GM12878 (cell line): ENCODE measurements at regions not wholly inside any gene's neighbourhood (a gene's known extent, or its start where the extent isn't known, plus 50 kb on each side); places are given as distances from the start of the nearest gene placed in this dataset.

Experiments
- ATAC-seq: fragments of 200-7000 bp; cut with Tn5 transposase; 3 replicates; pipeline ENCODE4 v1.9.1; 2020; ENCODE audit warnings: mild to moderate bottlenecking, moderate library complexity
- BruUV-seq: library from RNA; stranded (reverse); fragments of 400-500 nt; replicated peaks from 2 replicates; lab custom pipeline; 2021; lab: Mats Ljungman, UMichigan
- CTCF ChIA-PET: fragments of 300-600 bp; sonication (Branson Sonifier 250); formaldehyde crosslinking; extraction: SDS; loops from one replicate; lab custom pipeline; 2021; ENCODE audit warnings: inconsistent platforms; lab: Yijun Ruan, JAX
- POLR2A ChIA-PET: fragments of 350-600 bp; formaldehyde crosslinking; extraction: SDS; loops from one replicate; lab custom pipeline; 2021; ENCODE audit warnings: inconsistent platforms; lab: Charles Lee
- RAD21 ChIA-PET: fragments of 300-600 bp; sonication (Branson Sonifier 250); formaldehyde crosslinking; loops from one replicate; lab custom pipeline; 2023; ENCODE audit warnings: antibody characterized with exemption; ENCODE audit not compliant: unreplicated experiment; lab: Charles Lee
- SMC1A ChIA-PET: fragments of 300-600 bp; sonication (Branson Sonifier 250); formaldehyde crosslinking; loops from one replicate; lab custom pipeline; 2023; ENCODE audit not compliant: unreplicated experiment, uncharacterized antibody; lab: Charles Lee
- DNase-seq: peaks from one replicate; pipeline ENCODE4 v3.0.0-alpha.2; 2011; ENCODE audit warnings: low read depth, low spot score
- FAIRE-seq: peaks from 3 replicates; lab custom pipeline; 2011; peaks lifted over from hg19 to GRCh38; lab: Jason Lieb, UNC
- H2AFZ ChIP-seq: 2 replicates; pipeline ENCODE4 v1.6.0; 2011; ENCODE audit warnings: low read depth, low read length, control low read depth; ENCODE audit not compliant: control insufficient read depth
- H3K27ac ChIP-seq: 2 replicates; pipeline ENCODE4 v1.5.1; 2011; ENCODE audit warnings: control low read depth; ENCODE audit not compliant: control insufficient read depth, insufficient read depth
- H3K27me3 ChIP-seq, 2 experiments: replicated peaks in 1 of 2; 2 replicates each; pipeline versions ENCODE4 v1.6.0 to v1.6.1; 2011; ENCODE audit warnings: low read length in 1 of 2; ENCODE audit not compliant: control insufficient read depth in 2 of 2, insufficient read depth in 2 of 2
- H3K36me3 ChIP-seq, 2 experiments: 2 replicates each; pipeline ENCODE4 v1.5.1; 2011; ENCODE audit warnings: low read length in 1 of 2; ENCODE audit not compliant: control insufficient read depth in 2 of 2, insufficient read depth in 2 of 2
- H3K4me1 ChIP-seq: 2 replicates; pipeline ENCODE4 v1.6.1; 2011; ENCODE audit warnings: mild to moderate bottlenecking, low read length, moderate library complexity, mixed read lengths; ENCODE audit not compliant: control insufficient read depth, insufficient read depth
- H3K4me2 ChIP-seq: 2 replicates; pipeline ENCODE4 v1.6.0; 2011; ENCODE audit warnings: control low read depth; ENCODE audit not compliant: control insufficient read depth, insufficient read depth
- H3K4me3 ChIP-seq: fragments of 200-600 bp; sonication (generic); 2 replicates; pipeline ENCODE4 v1.5.1; 2016
- H3K79me2 ChIP-seq: 2 replicates; pipeline ENCODE4 v1.6.0; 2011; ENCODE audit warnings: low read length; ENCODE audit not compliant: control insufficient read depth, insufficient read depth
- H3K9ac ChIP-seq: 2 replicates; pipeline ENCODE4 v1.8.0; 2011; ENCODE audit warnings: low read length, control low read depth, mixed read lengths; ENCODE audit not compliant: control insufficient read depth, insufficient read depth
- H3K9me3 ChIP-seq: replicated peaks from 3 replicates; pipeline ENCODE4 v1.5.1; 2011; ENCODE audit warnings: mild to moderate bottlenecking, low read length; ENCODE audit not compliant: control insufficient read depth, insufficient read depth
- H4K20me1 ChIP-seq: 2 replicates; pipeline ENCODE4 v1.6.0; 2011; ENCODE audit not compliant: control insufficient read depth, insufficient read depth
- CBX3 ChIP-seq: fragments of 200-600 bp; sonication (generic); IDR thresholded peaks from 2 replicates; pipeline ENCODE4 v1.6.1; 2016; ENCODE audit warnings: low read depth, borderline replicate concordance
- CBX5 ChIP-seq: sonication (generic); IDR thresholded peaks from 2 replicates; pipeline ENCODE4 v1.6.1; 2016; ENCODE audit warnings: low read depth, moderate library complexity, mild to moderate bottlenecking, inconsistent platforms
- ESRRA ChIP-seq: IDR thresholded peaks from 2 replicates; pipeline ENCODE4 v1.6.1; 2012; ENCODE audit warnings: mild to moderate bottlenecking, low read length, improper control_type of control experiment
- FOXK2 ChIP-seq: fragments of 450-650 bp; IDR thresholded peaks from 2 replicates; pipeline ENCODE4 v1.6.1; 2017; ENCODE audit warnings: mild to moderate bottlenecking, moderate library complexity
- GABPA ChIP-seq: IDR thresholded peaks from 2 replicates; pipeline ENCODE4 v1.6.1; 2014; ENCODE audit warnings: antibody characterized with exemption, low read depth, mild to moderate bottlenecking, inconsistent platforms
- HDGF ChIP-seq: fragments of 450-650 bp; IDR thresholded peaks from 2 replicates; pipeline ENCODE4 v1.6.1; 2016; ENCODE audit warnings: antibody characterized with exemption
- MAX ChIP-seq: IDR thresholded peaks from 2 replicates; pipeline ENCODE4 v1.6.1; 2012; ENCODE audit warnings: low read depth, low read length, improper control_type of control experiment
- MTA3 ChIP-seq: IDR thresholded peaks from 2 replicates; pipeline ENCODE4 v1.6.1; 2012; ENCODE audit warnings: low read length, inconsistent platforms, borderline replicate concordance
- MYB ChIP-seq: fragments of 150-350 bp; IDR thresholded peaks from 2 replicates; pipeline ENCODE4 v1.6.1; 2014; ENCODE audit warnings: mild to moderate bottlenecking, low read depth, low read length, borderline replicate concordance
- PAX8 ChIP-seq: fragments of 450-650 bp; IDR thresholded peaks from 2 replicates; pipeline ENCODE4 v1.6.1; 2017; ENCODE audit warnings: mild to moderate bottlenecking, moderate library complexity
- POLR2A ChIP-seq: IDR thresholded peaks from 2 replicates; pipeline ENCODE4 v1.6.1; 2011; ENCODE audit warnings: low read depth, mild to moderate bottlenecking, low read length
- POU2F2 ChIP-seq: IDR thresholded peaks from 3 replicates; pipeline ENCODE4 v1.6.1; 2011; ENCODE audit warnings: low read depth, mild to moderate bottlenecking, low read length, borderline replicate concordance
- SMAD5 ChIP-seq: IDR thresholded peaks from 2 replicates; pipeline ENCODE4 v1.6.1; 2016; ENCODE audit warnings: antibody characterized with exemption, low read depth
- SREBF1 ChIP-seq: IDR thresholded peaks from 2 replicates; pipeline ENCODE4 v1.6.1; 2012; ENCODE audit warnings: mild to moderate bottlenecking, low read length
- ZBTB33 ChIP-seq: fragments of 450-650 bp; IDR thresholded peaks from 2 replicates; pipeline ENCODE4 v1.6.1; 2017; ENCODE audit warnings: mild to moderate bottlenecking
- WGBS: methylation state at CpG from one replicate; pipeline ENCODE4 v1.1.6; 2016; ENCODE audit warnings: low lambda C conversion rate; ENCODE audit not compliant: insufficient replicate concordance, insufficient coverage; ENCODE audit errors: missing lambda C conversion rate; 5-methylcytosine and 5-hydroxymethylcytosine counted together
- in situ Hi-C: fragments of 300-500 bp; cut with MboI; formaldehyde crosslinking; loops from 9 replicates; pipeline ENCODE4 v1.14.3; 2018; ENCODE audit warnings: mixed read lengths
- intact Hi-C: fragments of 100-400 bp; cut with micrococcal nuclease; formaldehyde crosslinking; loops from one replicate; pipeline ENCODE4 v1.14.2; 2022; ENCODE audit not compliant: unreplicated experiment
- TF ChIP-seq, protein P1 (sequence below): IDR thresholded peaks from 2 replicates; pipeline ENCODE4 v1.6.1; 2011; ENCODE audit warnings: mild to moderate bottlenecking, low read depth, low read length, moderate library complexity; ENCODE audit not compliant: insufficient replicate concordance

DNA sequence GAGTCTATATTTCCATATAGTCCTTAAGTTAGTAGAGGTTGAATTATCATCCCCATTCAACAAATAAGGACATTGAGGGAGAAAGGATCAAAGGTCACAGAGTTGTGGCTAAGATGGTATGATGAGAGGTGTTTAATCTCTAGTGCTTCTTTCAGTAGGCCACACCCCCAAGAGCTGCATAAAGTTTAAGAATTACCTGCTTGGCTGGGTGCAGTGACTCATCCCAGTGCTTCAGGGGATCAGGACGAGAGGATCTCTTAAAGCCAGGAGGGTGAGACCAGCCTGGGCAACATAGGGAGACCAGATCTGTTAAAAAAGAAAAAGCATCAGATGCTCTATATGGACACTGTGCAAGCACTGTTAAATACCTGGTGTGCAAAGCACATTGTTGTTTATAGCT is 560.0 kb upstream of the KLHL1 start:
- CTCF ChIA-PET = no interaction called here
- SMC1A ChIA-PET = no interaction called here
- Histone ChIP-seq H3K4me2 (no peak overlapping the region), H3K27me3 (no peaks in the 10 kb centered on the region), H3K27ac (no peak overlapping the region), H4K20me1 (no peaks in the 10 kb centered on the region), H3K9me3 (no peaks in the 10 kb centered on the region), H3K4me1 (no peaks in the 10 kb centered on the region), H3K9ac (no peak overlapping the region), H3K36me3 (no peaks in the 10 kb centered on the region), H2AFZ (no peak overlapping the region), H3K4me3 (no peak overlapping the region), H3K79me2 (no peaks in the 10 kb centered on the region)
- no peak for DNase-seq
- in situ Hi-C loops = no loop called here
- no peak for TF ChIP-seq FOXK2
- TF ChIP-seq ESRRA = no peak
- TF ChIP-seq ZBTB33 = no peak
- TF ChIP-seq PAX8 = no peak
- TF ChIP-seq POU2F2 = no peak
- no peak for TF ChIP-seq SMAD5
- TF ChIP-seq CBX3 = no peak
- no peak for TF ChIP-seq HDGF
- TF ChIP-seq CBX5 = no peak
- no peak for TF ChIP-seq POLR2A
- TF ChIP-seq MYB = no peak
- no peak for TF ChIP-seq GABPA
- no peak for TF ChIP-seq SREBF1
- TF ChIP-seq, protein P1, sequence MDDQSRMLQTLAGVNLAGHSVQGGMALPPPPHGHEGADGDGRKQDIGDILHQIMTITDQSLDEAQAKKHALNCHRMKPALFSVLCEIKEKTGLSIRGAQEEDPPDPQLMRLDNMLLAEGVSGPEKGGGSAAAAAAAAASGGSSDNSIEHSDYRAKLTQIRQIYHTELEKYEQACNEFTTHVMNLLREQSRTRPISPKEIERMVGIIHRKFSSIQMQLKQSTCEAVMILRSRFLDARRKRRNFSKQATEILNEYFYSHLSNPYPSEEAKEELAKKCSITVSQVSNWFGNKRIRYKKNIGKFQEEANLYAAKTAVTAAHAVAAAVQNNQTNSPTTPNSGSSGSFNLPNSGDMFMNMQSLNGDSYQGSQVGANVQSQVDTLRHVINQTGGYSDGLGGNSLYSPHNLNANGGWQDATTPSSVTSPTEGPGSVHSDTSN = no peak
- TF ChIP-seq MAX = no peak
- TF ChIP-seq MTA3 = no peak
- FAIRE-seq = no peak
- BruUV-seq = no TSS peak
- ATAC-seq = peak; percentile 42
- intact Hi-C loops = no loop called here
- 11% methylated on average over 1 of the region's 1 CpG for WGBS
- RAD21 ChIA-PET = no interaction called here
- POLR2A ChIA-PET = no interaction called here
